ENCODE measurements at regions not wholly inside any gene's neighbourhood (a gene's known extent, or its start where the extent isn't known, plus 50 kb on each side); places are given as distances from the start of the nearest gene placed in this dataset.

DNA sequence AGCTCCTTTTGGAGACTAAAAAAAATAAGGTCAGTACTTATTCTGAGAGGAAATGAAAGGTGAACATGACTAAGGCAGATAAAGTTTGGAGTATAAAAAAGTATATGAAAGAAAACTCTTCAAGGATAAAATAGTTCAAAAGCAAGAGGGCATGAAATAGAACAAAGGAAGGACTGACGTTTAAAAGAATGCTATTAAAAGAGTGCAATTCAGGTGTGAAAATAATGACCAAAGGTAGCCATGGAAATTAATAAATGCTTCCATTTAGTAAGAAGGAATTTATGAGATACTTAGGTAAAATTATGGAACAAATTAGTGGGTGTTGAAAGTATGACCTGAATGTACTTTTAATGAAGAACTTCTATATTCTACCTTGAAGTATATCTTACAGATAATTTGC lies 128.2 kb upstream of the WDFY3 start:
- Histone ChIP-seq H3K36me3 (replicated peaks in 1 of 2) (no peaks in the 10 kb centered on the region), H3K9me3 (replicated peaks in 1 of 3) (no peaks in the 10 kb centered on the region), H3K27me3 (no peaks in the 10 kb centered on the region), H3K4me1 (replicated peaks in 1 of 2) (no peaks in the 10 kb centered on the region), H3K27ac (no peak overlapping the region), H3K4me3 (no peak overlapping the region)
- 37 to 55% (median 46%) methylated on average over 1 of the region's 1 CpG for WGBS, 4 donors
- TF ChIP-seq POLR2A (IDR thresholded peaks at IDR 0.05) (no peak), CTCF (IDR thresholded peaks at IDR 0.05) (no peak)
- no peak for DNase-seq
- intact Hi-C loops (cut with DNase I): no loop called here

DNA sequence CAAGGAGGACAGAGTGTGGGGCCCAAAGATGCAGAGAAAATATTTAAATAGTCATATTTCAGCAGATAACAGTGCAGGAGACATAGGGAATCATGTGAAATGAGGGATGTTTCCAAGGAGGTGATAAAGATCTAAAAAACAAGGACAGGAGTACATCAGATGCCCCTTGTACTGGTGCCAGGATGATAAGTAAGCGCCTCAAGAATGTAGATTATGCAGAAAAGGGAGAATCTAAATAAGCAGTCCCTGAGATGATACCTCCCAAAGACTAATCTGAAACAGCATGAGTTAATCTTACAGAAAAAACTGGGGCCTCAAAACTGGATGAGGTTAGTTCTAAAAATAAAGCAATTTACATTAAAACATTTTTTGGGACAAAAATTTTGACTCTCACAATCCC lies 136.1 kb upstream of the WDFY3 start:
- Histone ChIP-seq H3K27me3 (no peaks in the 10 kb centered on the region), H3K4me1 (replicated peaks in 1 of 2) (no peaks in the 10 kb centered on the region), H3K4me3 (no peak overlapping the region), H3K9me3 (replicated peaks in 1 of 3) (no peaks in the 10 kb centered on the region), H3K27ac (no peak overlapping the region), H3K36me3 (replicated peaks in 1 of 2) (no peaks in the 10 kb centered on the region)
- 44 to 67% (median 60%) methylated on average over 1 of the region's 1 CpG for WGBS, 4 donors
- DNase-seq: no peak
- intact Hi-C loops (cut with DNase I): no loop called here
- TF ChIP-seq POLR2A (IDR thresholded peaks at IDR 0.05) (no peak), CTCF (IDR thresholded peaks at IDR 0.05) (no peak)

DNA sequence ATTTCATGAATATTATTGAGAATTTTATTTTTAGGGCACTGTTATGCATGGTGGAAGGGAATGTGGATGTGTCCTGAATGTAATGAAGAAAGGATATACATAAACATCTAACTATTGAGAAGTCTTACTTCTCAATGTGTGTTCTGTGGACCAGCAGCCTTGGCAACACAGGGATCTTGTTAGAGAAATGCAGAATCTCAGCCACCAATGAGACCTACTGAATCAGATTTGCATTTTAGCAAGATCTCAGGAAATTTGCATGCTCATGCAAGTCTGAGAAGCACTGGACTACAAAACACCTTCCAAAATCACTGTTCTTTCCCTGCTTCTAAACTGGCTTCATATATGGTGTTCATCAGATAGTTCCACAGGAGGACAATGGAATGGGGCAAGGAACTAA lies 139.7 kb upstream of the WDFY3 start:
- H3K4me3 ChIP-seq: no peak overlapping the region
- no peak for DNase-seq
- no peaks in the 10 kb centered on the region for H3K36me3 ChIP-seq (replicated peaks in 1 of 2)
- no peaks in the 10 kb centered on the region for H3K4me1 ChIP-seq (replicated peaks in 1 of 2)
- intact Hi-C loops (cut with DNase I): no loop called here
- H3K27me3 ChIP-seq: no peaks in the 10 kb centered on the region
- H3K9me3 ChIP-seq (replicated peaks in 1 of 3): no peaks in the 10 kb centered on the region
- TF ChIP-seq POLR2A (IDR thresholded peaks at IDR 0.05): no peak
- TF ChIP-seq CTCF (IDR thresholded peaks at IDR 0.05): no peak
- H3K27ac ChIP-seq: no peak overlapping the region

GRCh38 chr4:85106805-85107336 lies 140.4 kb upstream of the WDFY3 start:
- intact Hi-C loops (cut with DNase I): no loop called here
- TF ChIP-seq POLR2A (IDR thresholded peaks at IDR 0.05): no peak
- H3K27me3 ChIP-seq: no peaks in the 10 kb centered on the region
- no peak overlapping the region for H3K27ac ChIP-seq
- 77 to 84% (median 82%) methylated on average over 5 of the region's 5 CpGs for WGBS, 4 donors
- no peak overlapping the region for H3K4me3 ChIP-seq
- no peaks in the 10 kb centered on the region for H3K36me3 ChIP-seq (replicated peaks in 1 of 2)
- no peak for DNase-seq
- no peaks in the 10 kb centered on the region for H3K4me1 ChIP-seq (replicated peaks in 1 of 2)
- no peaks in the 10 kb centered on the region for H3K9me3 ChIP-seq (replicated peaks in 1 of 3)

GRCh38 chr4:85107553-85107952 lies 141.1 kb upstream of the WDFY3 start:
- 70 to 82% (median 71%) methylated on average over 3 to 5 of the region's 5 CpGs for WGBS, 4 donors
- Histone ChIP-seq H3K9me3 (replicated peaks in 1 of 3) (no peaks in the 10 kb centered on the region), H3K4me3 (no peak overlapping the region), H3K4me1 (replicated peaks in 1 of 2) (no peaks in the 10 kb centered on the region), H3K36me3 (replicated peaks in 1 of 2) (no peaks in the 10 kb centered on the region), H3K27me3 (no peaks in the 10 kb centered on the region), H3K27ac (no peak overlapping the region)
- no peak for TF ChIP-seq CTCF (IDR thresholded peaks at IDR 0.05)
- TF ChIP-seq POLR2A (IDR thresholded peaks at IDR 0.05): no peak
- no peak for DNase-seq
- intact Hi-C loops (cut with DNase I): no loop called here
